ENCODE measurements at regions not wholly inside any gene's neighbourhood (a gene's known extent, or its start where the extent isn't known, plus 50 kb on each side); places are given as distances from the start of the nearest gene placed in this dataset.

GRCh38 chr2:62361964-62362363 is 144.0 kb downstream of the TMEM17 start:
- WGBS, 2 donors: 94 to 98% methylated on average over 2 of the region's 2 CpGs
- ATAC-seq (no peak), DNase-seq (no peak)
- intact Hi-C loops (cut with DNase I): no loop called here
- no peaks in the 10 kb centered on the region for H3K36me3 ChIP-seq
- H3K4me3 ChIP-seq: no peak overlapping the region
- no peak overlapping the region for H3K27ac ChIP-seq
- H3K27me3 ChIP-seq: no peaks in the 10 kb centered on the region
- no peaks in the 10 kb centered on the region for H3K4me1 ChIP-seq
- TF ChIP-seq, protein P1, sequence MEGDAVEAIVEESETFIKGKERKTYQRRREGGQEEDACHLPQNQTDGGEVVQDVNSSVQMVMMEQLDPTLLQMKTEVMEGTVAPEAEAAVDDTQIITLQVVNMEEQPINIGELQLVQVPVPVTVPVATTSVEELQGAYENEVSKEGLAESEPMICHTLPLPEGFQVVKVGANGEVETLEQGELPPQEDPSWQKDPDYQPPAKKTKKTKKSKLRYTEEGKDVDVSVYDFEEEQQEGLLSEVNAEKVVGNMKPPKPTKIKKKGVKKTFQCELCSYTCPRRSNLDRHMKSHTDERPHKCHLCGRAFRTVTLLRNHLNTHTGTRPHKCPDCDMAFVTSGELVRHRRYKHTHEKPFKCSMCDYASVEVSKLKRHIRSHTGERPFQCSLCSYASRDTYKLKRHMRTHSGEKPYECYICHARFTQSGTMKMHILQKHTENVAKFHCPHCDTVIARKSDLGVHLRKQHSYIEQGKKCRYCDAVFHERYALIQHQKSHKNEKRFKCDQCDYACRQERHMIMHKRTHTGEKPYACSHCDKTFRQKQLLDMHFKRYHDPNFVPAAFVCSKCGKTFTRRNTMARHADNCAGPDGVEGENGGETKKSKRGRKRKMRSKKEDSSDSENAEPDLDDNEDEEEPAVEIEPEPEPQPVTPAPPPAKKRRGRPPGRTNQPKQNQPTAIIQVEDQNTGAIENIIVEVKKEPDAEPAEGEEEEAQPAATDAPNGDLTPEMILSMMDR (IDR thresholded peaks at IDR 0.05): no peak
- H3K9me3 ChIP-seq: peaks cover 0 to 11% (median 0%) of the 10 kb centered on the region in 11 donors

- TF ChIP-seq, protein P1 (IDR thresholded peaks at IDR 0.05): no peak
- H3K27me3 ChIP-seq: no peaks in the 10 kb centered on the region
- no peak overlapping the region for H3K27ac ChIP-seq
- no peak overlapping the region for H3K4me3 ChIP-seq
- ATAC-seq (no peak), DNase-seq (no peak)
- H3K9me3 ChIP-seq: peaks cover 0 to 21% (median 3%) of the 10 kb centered on the region in 11 donors
- no peaks in the 10 kb centered on the region for H3K4me1 ChIP-seq
- intact Hi-C loops (cut with DNase I): no loop called here
- H3K36me3 ChIP-seq: no peaks in the 10 kb centered on the region
- 78 to 79% methylated on average over 9 of the region's 9 CpGs for WGBS, 2 donors
Observed at GRCh38 chr2:62354771-62355561, 151.0 kb downstream of the TMEM17 start.

- Histone ChIP-seq H3K36me3 (no peaks in the 10 kb centered on the region), H3K4me3 (no peak overlapping the region), H3K27me3 (no peaks in the 10 kb centered on the region), H3K4me1 (no peaks in the 10 kb centered on the region), H3K27ac (no peak overlapping the region), H3K9me3 (peaks cover 0 to 21% (median 3%) of the 10 kb centered on the region in 11 donors)
- TF ChIP-seq, protein P1 (IDR thresholded peaks at IDR 0.05): no peak
- intact Hi-C loops (cut with DNase I): no loop called here
- ATAC-seq (no peak), DNase-seq (no peak)
- WGBS, 2 donors: 96 to 98% methylated on average over 1 of the region's 1 CpG
Observed at GRCh38 chr2:62352031-62352430, 154.0 kb downstream of the TMEM17 start.

DNA sequence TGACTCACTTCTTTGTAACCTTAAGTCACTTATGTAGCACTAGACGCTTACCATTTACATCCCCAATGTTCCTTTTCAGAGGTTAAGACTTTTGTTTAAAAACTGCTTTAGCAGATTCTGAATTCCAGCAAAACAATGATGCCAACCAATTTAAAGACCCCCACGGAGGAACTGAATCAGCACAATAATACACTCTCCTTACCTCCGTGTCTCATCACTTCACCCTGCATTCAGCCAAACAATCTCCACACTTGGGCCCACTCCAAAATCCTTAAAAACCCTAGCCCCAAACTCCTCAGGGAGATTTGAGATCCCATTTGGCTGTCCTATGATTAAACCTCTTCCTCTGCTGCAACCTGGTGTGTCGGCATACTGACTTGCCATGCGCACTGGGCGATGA is 153.9 kb downstream of the B3GNT2 start:
- TF ChIP-seq, protein P1 (IDR thresholded peaks at IDR 0.05): no peak
- Histone ChIP-seq H3K36me3 (no peaks in the 10 kb centered on the region), H3K27me3 (no peaks in the 10 kb centered on the region), H3K4me3 (no peak overlapping the region), H3K9me3 (peaks cover 0 to 21% (median 3%) of the 10 kb centered on the region in 11 donors), H3K27ac (no peak overlapping the region), H3K4me1 (no peaks in the 10 kb centered on the region)
- intact Hi-C loops (cut with DNase I): loop anchor here in 1 of 10 donors (10.0 kb wide), 1 partner anchor 155 kb away; the partner anchor contains the start of gene B3GNT2
- 88 to 90% methylated on average over 6 of the region's 6 CpGs for WGBS, 2 donors
- DNase-seq: no peak
- ATAC-seq: no peak

All from heart right ventricle (tissue), 16 donors.